ENCODE measurements at regions not wholly inside any gene's neighbourhood (a gene's known extent, or its start where the extent isn't known, plus 50 kb on each side); places are given as distances from the start of the nearest gene placed in this dataset.
A peak's percentile ranks its signal among the peaks of the same experiment; 100 is the strongest.

DNA sequence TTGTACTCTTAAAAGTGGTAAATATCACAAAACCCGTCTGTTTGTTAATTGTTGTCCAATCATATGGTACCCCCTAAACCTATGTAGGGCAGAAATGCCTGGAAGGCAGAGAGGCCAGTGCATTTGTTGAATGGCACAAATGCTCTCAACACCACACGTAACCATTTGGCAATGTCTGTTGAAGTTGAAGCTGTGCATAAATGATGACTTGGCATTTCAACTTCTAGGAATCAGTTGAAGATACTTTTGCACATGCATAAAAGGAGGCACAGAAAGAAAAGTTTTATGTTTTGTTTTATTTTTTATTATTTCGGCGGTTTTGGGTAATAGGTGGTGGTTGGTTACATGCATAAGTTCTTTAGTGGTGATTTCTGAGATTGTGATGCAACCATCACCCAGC is 246.6 kb downstream of the TAF11L14 start:
- Histone ChIP-seq H3K9me3 (ENCODE audit: insufficient read depth, low read length) (no peaks in the 10 kb centered on the region), H3K36me3 (ENCODE audit: insufficient read depth, insufficient read length, low read length) (no peaks in the 10 kb centered on the region), H3K27me3 (ENCODE audit: insufficient read depth, insufficient read length) (no peaks in the 10 kb centered on the region), H3K4me1 (ENCODE audit: insufficient read depth, insufficient read length) (peaks cover 3% of the 10 kb centered on the region), H3K4me3 (ENCODE audit: insufficient read length, low read depth) (no peak overlapping the region), H3K9ac (ENCODE audit: insufficient read length, low read depth) (no peak overlapping the region)
- TF ChIP-seq YY1 (IDR thresholded peaks at IDR 0.05; ENCODE audit: insufficient read depth, insufficient read length) (no peak), SUZ12 (IDR thresholded peaks at IDR 0.05; ENCODE audit: extremely low read depth, insufficient read depth, insufficient read length) (no peak), ZNF274 (IDR thresholded peaks at IDR 0.05; ENCODE audit: low read depth, low read length) (no peak)
- DNase-seq (ENCODE audit: low read depth, low spot score), result no peak

DNA sequence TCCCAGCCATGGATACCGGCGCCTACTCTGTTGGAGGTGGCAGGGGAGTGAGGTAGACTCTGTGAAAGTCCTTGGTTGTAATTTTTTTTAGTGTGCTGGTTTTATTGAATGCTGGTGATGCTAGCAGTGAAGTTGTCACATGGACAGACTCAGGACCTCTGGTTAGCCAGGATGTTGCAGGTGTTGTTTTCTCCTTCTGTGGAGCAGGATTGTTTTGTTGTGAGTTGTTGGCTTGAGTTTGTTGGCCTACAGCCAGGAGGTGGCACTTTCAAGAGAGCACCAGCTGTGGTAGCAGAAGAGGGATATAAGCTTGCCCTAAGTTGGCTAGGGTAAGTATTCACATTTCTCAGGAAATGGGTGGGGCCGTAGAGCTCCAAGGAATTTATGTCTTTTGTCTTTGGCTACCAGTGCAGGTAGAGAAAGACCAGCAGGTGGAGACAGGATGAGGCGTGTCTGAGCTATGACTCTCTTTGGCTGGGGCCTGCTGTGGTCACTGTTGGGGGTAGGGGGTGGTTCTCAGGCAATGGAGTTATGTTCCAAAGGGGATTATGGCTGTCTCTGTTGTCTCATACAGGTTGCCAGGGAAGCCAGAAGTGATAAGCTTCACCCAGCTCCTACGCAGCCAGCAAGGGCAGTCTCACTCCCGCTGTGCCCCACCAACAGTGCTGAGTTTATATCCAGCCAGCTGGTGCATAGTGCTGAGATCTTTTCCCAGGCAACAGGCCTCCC is 248.7 kb downstream of the TAF11L14 start:
- no peak overlapping the region for H3K4me3 ChIP-seq (ENCODE audit: insufficient read length, low read depth)
- H3K4me1 ChIP-seq (ENCODE audit: insufficient read depth, insufficient read length), result peaks cover 3% of the 10 kb centered on the region
- TF ChIP-seq YY1 (IDR thresholded peaks at IDR 0.05; ENCODE audit: insufficient read depth, insufficient read length) (no peak), SUZ12 (IDR thresholded peaks at IDR 0.05; ENCODE audit: extremely low read depth, insufficient read depth, insufficient read length) (no peak), ZNF274 (IDR thresholded peaks at IDR 0.05; ENCODE audit: low read depth, low read length) (no peak)
- H3K36me3 ChIP-seq (ENCODE audit: insufficient read depth, insufficient read length, low read length), result no peaks in the 10 kb centered on the region
- no peaks in the 10 kb centered on the region for H3K27me3 ChIP-seq (ENCODE audit: insufficient read depth, insufficient read length)
- H3K9me3 ChIP-seq (ENCODE audit: insufficient read depth, low read length), result no peaks in the 10 kb centered on the region
- H3K9ac ChIP-seq (ENCODE audit: insufficient read length, low read depth), result no peak overlapping the region
- peak; percentile 28 for DNase-seq (ENCODE audit: low read depth, low spot score)

GRCh38 chr5:17888155-17888554 is 253.9 kb downstream of the TAF11L14 start:
- no peak overlapping the region for H3K9ac ChIP-seq (ENCODE audit: insufficient read length, low read depth)
- H3K27me3 ChIP-seq (ENCODE audit: insufficient read depth, insufficient read length), result no peaks in the 10 kb centered on the region
- no peak overlapping the region for H3K4me3 ChIP-seq (ENCODE audit: insufficient read length, low read depth)
- H3K9me3 ChIP-seq (ENCODE audit: insufficient read depth, low read length), result no peaks in the 10 kb centered on the region
- DNase-seq (ENCODE audit: low read depth, low spot score), result no peak
- TF ChIP-seq SUZ12 (IDR thresholded peaks at IDR 0.05; ENCODE audit: extremely low read depth, insufficient read depth, insufficient read length), result no peak
- no peak for TF ChIP-seq ZNF274 (IDR thresholded peaks at IDR 0.05; ENCODE audit: low read depth, low read length)
- TF ChIP-seq YY1 (IDR thresholded peaks at IDR 0.05; ENCODE audit: insufficient read depth, insufficient read length), result no peak
- no peaks in the 10 kb centered on the region for H3K36me3 ChIP-seq (ENCODE audit: insufficient read depth, insufficient read length, low read length)
- peaks cover 1% of the 10 kb centered on the region for H3K4me1 ChIP-seq (ENCODE audit: insufficient read depth, insufficient read length)

GRCh38 chr5:17890501-17890900 is 256.2 kb downstream of the TAF11L14 start:
- Histone ChIP-seq H3K27me3 (ENCODE audit: insufficient read depth, insufficient read length) (no peaks in the 10 kb centered on the region), H3K9me3 (ENCODE audit: insufficient read depth, low read length) (no peaks in the 10 kb centered on the region), H3K9ac (ENCODE audit: insufficient read length, low read depth) (no peak overlapping the region), H3K36me3 (ENCODE audit: insufficient read depth, insufficient read length, low read length) (no peaks in the 10 kb centered on the region), H3K4me3 (ENCODE audit: insufficient read length, low read depth) (no peak overlapping the region), H3K4me1 (ENCODE audit: insufficient read depth, insufficient read length) (no peaks in the 10 kb centered on the region)
- no peak for TF ChIP-seq ZNF274 (IDR thresholded peaks at IDR 0.05; ENCODE audit: low read depth, low read length)
- no peak for TF ChIP-seq YY1 (IDR thresholded peaks at IDR 0.05; ENCODE audit: insufficient read depth, insufficient read length)
- TF ChIP-seq SUZ12 (IDR thresholded peaks at IDR 0.05; ENCODE audit: extremely low read depth, insufficient read depth, insufficient read length), result no peak
- DNase-seq (ENCODE audit: low read depth, low spot score), result no peak

DNA sequence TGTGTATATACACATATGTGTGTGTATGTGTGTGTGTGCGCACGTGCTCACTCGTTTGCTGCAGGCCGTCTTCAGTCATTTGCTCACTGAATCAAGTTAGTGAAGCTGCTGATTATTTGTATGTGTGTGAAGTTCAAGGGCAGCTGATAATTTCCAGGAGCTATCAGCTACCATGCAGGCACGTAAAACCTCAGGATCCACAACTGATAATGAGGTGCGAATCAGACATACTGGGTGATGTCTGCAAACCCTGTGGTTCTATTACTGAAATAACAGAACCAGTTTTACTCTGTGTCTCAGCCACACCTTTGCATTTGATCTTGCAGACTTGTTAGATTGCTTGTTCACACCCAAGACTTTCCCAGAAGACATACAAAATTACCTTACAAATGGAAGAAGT is 257.6 kb downstream of the TAF11L14 start:
- H3K4me1 ChIP-seq (ENCODE audit: insufficient read depth, insufficient read length), result no peaks in the 10 kb centered on the region
- H3K9me3 ChIP-seq (ENCODE audit: insufficient read depth, low read length), result no peaks in the 10 kb centered on the region
- H3K36me3 ChIP-seq (ENCODE audit: insufficient read depth, insufficient read length, low read length), result no peaks in the 10 kb centered on the region
- H3K4me3 ChIP-seq (ENCODE audit: insufficient read length, low read depth), result no peak overlapping the region
- TF ChIP-seq YY1 (IDR thresholded peaks at IDR 0.05; ENCODE audit: insufficient read depth, insufficient read length) (no peak), ZNF274 (IDR thresholded peaks at IDR 0.05; ENCODE audit: low read depth, low read length) (no peak), SUZ12 (IDR thresholded peaks at IDR 0.05; ENCODE audit: extremely low read depth, insufficient read depth, insufficient read length) (no peak)
- H3K9ac ChIP-seq (ENCODE audit: insufficient read length, low read depth), result no peak overlapping the region
- DNase-seq (ENCODE audit: low read depth, low spot score), result no peak
- H3K27me3 ChIP-seq (ENCODE audit: insufficient read depth, insufficient read length), result no peaks in the 10 kb centered on the region

GRCh38 chr5:17893026-17893635 is 258.9 kb downstream of the TAF11L14 start:
- DNase-seq (ENCODE audit: low read depth, low spot score), result no peak
- no peaks in the 10 kb centered on the region for H3K27me3 ChIP-seq (ENCODE audit: insufficient read depth, insufficient read length)
- no peak overlapping the region for H3K9ac ChIP-seq (ENCODE audit: insufficient read length, low read depth)

DNA sequence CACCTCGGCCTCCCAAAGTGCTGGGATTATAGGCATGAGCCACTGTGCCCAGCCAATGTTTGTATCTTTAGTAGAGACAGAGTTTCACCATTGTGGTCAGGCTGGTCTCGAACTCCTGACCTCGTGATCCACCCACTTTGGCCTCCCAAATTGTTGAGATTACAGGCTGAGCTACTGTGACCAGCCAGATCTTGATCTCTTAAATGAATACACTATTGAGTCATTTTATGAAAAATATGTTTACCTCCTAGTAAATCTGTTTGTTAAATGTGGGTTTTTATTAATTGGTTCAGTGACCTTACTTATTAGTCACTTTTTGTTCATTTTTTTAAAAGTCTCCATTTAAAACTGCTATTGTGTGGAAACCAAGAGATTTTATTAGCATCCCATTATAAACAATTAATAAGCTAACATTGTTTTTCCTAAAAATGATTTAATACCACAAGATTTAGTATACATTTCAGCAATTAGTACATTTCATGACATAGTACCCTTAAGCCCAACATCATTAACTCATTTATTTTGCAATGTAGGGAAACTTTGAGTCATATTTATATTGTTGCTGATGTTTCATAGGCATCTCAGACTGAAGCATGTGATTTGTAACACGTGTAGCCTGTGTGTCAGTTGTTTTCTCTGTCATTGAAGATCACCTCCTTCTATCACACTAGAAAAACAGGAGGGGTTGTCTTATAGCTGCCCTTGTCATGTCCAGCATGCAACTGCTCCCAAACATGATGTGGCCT is 261.2 kb downstream of the TAF11L14 start:
- H3K9me3 ChIP-seq (ENCODE audit: insufficient read depth, low read length), result no peaks in the 10 kb centered on the region
- H3K27me3 ChIP-seq (ENCODE audit: insufficient read depth, insufficient read length), result no peaks in the 10 kb centered on the region
- H3K4me3 ChIP-seq (ENCODE audit: insufficient read length, low read depth), result no peak overlapping the region
- H3K36me3 ChIP-seq (ENCODE audit: insufficient read depth, insufficient read length, low read length), result no peaks in the 10 kb centered on the region
- no peak for DNase-seq (ENCODE audit: low read depth, low spot score)
- H3K9ac ChIP-seq (ENCODE audit: insufficient read length, low read depth), result no peak overlapping the region
- TF ChIP-seq ZNF274 (IDR thresholded peaks at IDR 0.05; ENCODE audit: low read depth, low read length) (no peak), SUZ12 (IDR thresholded peaks at IDR 0.05; ENCODE audit: extremely low read depth, insufficient read depth, insufficient read length) (no peak), YY1 (IDR thresholded peaks at IDR 0.05; ENCODE audit: insufficient read depth, insufficient read length) (no peak)
- H3K4me1 ChIP-seq (ENCODE audit: insufficient read depth, insufficient read length), result no peaks in the 10 kb centered on the region

More at GRCh38 chr5:17893026-17893635, 258.9 kb downstream of the TAF11L14 start:
- Histone ChIP-seq H3K4me1 (ENCODE audit: insufficient read depth, insufficient read length) (no peaks in the 10 kb centered on the region), H3K4me3 (ENCODE audit: insufficient read length, low read depth) (no peak overlapping the region), H3K36me3 (ENCODE audit: insufficient read depth, insufficient read length, low read length) (no peaks in the 10 kb centered on the region), H3K9me3 (ENCODE audit: insufficient read depth, low read length) (no peaks in the 10 kb centered on the region)
- TF ChIP-seq YY1 (IDR thresholded peaks at IDR 0.05; ENCODE audit: insufficient read depth, insufficient read length), result no peak
- no peak for TF ChIP-seq ZNF274 (IDR thresholded peaks at IDR 0.05; ENCODE audit: low read depth, low read length)
- TF ChIP-seq SUZ12 (IDR thresholded peaks at IDR 0.05; ENCODE audit: extremely low read depth, insufficient read depth, insufficient read length), result no peak

Data from NT2/D1 (cell line).